ENCODE measurements at regions not wholly inside any gene's neighbourhood (a gene's known extent, or its start where the extent isn't known, plus 50 kb on each side); places are given as distances from the start of the nearest gene placed in this dataset.
"Not testable (repeated sequence)": the region's sequence is repeated elsewhere in the genome, so short reads cannot be mapped to it uniquely, and the experiment has no call there.

DNA sequence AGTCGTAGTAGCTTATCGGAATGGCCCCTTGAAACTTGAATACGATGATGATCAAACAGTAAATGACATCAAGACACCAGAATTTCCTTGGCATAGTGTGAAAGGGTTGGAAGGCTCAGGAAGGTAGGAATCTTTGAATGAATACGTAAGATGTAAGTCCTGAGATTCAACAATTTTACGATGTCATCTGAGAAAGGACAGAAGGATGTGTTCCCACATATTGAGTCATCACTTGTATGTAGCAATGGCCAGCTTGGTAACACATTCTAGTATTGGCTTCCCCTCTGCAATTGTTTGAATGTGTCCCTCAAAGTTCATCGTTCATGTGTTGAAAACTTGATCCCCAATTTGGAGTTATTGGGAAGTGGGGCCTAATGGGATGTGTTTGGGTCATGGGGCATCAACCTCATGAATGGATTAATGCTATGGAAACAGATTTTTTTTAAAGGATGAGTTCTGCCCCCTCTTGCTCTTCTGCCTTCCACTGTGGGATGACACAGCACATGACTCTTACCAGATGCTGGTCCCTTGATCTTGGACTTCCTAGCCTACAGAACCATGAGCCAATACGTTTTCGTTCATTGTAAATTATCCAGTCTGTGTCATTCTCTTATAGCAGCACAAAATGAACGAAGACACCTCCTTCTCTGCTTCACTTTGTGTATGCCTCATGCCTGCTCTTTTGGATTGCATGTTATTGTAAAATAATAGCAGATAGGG lies 284.6 kb downstream of the BCAT1 start:
- DNase-seq = no peak

DNA sequence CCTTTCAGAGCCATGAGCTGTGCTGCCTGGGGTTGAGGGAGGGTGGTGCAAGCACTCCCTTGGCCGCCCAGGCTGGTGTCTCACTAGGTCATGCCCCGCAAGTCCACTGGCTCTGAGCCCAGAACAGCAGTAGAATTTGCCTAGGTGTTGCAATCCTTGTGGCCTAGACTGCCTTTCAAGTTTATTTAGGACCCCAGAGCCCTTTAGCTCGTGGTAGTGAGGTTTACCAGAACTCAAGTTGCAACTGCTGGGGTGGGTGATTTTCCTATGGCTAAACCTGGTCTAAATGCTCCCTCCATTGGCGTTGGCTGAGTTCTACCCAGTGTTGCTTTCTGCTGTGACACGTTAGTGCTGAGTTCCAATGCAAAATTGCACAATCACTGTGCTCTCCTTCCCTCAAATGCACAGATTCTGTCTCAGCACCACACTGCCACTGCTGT lies 287.2 kb downstream of the BCAT1 start:
- peak; percentile 24 for DNase-seq

DNA sequence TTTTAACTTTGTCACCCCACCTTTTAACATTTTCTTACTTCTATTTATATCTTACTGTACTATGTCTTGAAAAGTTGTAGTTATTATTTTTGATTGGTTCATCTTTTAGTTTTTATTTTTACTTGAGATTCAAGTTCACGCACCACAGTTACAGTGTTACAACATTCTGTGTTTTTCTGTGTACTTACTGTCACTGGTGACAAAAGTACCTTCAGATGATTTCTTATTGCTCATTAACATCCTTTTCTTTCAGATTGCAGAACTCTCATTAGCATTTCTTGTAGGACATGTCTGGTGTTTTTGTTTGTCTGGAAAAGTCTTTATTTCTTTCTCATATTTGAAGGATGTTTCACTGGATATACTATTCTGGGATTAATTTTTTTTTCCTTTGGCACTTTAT lies 289.9 kb downstream of the BCAT1 start:
- DNase-seq = no peak

DNA sequence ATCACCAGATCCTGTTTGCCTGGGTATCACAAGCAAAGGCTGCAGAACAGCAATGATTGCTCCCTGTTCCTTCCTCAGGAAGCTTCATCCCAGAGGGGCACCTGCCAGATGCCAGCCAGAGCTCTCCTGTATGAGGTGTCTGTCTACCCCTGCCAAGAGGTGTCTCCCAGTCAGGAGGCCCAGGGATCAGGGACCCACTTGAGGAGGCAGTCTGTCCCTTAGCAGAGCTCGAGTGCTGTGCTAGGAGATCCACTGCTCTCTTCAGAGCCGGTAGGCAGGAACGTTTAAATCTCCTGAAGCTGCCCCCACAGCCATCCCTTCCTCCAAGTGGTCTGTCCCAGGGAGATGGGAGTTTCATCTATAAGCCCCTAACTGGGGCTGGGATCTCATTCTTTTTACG lies 294.6 kb downstream of the BCAT1 start:
- DNase-seq = not testable (repeated sequence)

DNA sequence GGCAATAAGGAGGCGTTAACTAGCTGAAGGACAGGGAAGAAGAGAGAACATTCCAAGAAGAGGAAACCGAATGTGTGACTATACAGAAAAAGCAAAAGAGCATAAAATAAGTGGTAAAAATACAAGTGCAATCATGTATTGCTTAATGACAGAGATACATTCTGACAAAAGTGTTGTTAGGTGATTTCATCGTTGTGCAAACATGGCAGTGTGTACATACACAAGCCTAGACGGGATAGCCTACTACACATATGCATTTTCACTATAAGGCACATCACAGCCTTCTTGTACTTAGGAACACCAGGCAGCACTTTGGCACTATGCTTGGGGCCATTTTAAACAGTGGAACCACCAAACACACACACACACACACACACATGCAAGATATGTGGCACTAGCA lies 299.3 kb downstream of the BCAT1 start:
- DNase-seq = no peak

DNA sequence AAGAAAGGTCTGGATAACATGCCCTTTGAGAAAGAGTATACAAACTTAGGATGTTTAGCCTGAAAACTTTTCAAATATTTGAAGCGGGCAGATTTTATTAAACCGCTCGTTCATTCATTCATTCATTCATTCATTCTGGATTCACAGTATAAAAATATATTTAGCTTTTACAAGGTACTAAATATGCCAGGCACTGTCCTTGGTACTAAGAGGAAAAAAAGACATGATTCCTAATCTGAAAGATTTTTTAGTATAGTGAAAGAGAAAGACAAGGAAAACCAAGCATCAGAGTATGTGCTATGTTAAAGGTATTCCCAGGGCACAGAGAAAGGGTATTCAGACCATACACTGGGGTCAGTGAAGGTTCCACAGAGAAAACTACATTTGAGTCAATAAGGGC lies 299.7 kb downstream of the BCAT1 start:
- no peak for DNase-seq

DNA sequence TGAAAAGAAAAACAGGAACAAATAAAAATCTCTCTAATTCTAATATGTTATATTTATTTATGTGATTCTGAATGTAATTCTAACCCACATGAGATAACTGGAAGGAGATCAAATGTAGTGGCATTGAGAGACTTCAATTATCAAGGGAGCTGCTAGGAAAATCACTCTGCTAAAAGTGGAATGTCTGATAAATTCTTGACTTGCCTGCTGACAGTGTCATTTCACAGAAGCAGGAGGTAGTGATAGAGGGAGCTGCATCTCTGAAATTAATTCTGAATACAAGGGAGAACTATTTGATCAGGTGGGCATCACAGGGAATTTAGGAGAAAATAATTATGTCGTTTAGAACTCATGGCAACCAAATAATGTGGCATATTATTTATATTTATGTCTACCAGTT lies 303.6 kb downstream of the BCAT1 start:
- DNase-seq = no peak

DNA sequence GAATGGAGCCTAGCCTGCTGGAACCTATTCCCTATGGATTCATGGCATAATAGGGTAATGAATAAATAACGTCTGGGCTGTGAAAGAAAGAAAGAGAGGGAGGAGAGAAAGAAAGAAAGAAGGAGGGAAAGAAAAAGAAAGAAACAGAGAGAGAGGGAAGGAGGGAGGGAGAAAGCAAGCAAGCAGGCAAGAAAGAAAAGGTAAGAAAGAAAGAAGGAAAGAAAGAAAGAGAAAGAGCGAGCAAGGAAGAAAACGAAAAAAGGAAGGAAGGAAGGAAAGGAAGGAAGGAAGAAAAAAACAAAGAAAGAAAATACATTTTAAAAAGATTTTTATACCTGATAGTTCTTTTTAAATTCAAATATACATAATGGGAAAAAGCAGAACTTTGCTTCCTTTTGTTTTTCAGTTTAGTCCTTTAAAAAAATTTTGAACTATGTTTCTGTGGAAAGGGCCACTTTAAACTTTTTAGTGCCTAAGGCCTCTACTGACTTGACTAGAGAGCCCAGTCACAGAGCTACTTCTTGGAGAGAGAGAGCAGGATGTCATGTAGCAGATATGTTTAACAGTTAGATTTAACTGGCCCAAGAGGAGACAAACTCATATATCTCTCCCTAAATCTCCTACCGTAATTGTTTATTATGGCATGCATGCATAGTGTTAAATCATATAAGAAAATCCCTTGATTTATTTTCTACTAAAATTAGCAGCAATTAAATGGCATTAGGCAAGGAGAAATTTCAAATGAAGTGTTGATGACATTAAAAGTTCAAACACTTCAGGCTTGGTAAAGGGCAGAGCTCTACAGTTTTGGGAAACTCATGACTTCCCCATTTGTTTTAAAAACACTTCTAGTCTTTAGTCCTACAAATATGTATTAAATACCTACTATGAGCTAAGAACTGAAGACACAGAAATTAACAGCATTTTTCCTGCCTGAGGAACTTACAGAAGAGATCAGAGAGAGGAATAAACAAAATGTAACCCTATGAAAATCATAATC lies 305.5 kb downstream of the BCAT1 start:
- no peak for DNase-seq

DNA sequence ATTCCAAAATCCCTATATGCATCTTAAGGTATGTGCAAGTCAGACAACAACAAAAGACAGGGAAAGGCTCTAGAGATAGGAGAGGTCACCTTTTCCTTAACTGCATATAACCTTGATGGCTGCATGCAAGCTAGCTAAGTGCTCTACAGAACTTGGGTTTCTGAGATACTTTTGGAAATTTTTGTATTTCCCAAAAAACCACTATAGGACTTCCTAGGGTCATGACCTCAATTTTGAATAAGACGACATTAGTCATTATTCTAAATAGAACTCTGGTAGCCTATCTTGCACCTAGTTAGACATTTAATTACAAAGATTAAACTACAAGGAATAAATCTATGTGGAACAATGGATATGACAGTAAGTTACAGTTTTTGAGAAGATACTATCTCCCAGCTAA lies 309.3 kb downstream of the BCAT1 start:
- no peak for DNase-seq

DNA sequence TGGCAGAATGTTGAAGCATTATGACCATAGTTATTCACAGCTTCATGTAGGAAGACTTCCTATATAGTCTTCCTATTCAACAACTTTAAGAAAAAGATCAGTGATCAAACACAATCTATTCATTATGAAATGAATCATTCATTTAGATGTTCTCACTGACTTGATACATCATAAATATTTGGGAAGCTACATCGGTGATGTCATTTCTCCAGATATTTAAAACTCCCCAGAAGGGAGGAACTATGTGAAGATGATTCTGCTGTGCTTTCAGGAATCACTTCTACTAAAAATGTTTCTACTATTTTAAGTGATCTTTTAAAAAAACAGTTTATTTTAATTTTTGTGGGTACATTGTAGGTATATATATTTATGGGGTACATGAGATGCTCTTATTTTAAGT lies 316.4 kb downstream of the BCAT1 start:
- no peak for DNase-seq

DNA sequence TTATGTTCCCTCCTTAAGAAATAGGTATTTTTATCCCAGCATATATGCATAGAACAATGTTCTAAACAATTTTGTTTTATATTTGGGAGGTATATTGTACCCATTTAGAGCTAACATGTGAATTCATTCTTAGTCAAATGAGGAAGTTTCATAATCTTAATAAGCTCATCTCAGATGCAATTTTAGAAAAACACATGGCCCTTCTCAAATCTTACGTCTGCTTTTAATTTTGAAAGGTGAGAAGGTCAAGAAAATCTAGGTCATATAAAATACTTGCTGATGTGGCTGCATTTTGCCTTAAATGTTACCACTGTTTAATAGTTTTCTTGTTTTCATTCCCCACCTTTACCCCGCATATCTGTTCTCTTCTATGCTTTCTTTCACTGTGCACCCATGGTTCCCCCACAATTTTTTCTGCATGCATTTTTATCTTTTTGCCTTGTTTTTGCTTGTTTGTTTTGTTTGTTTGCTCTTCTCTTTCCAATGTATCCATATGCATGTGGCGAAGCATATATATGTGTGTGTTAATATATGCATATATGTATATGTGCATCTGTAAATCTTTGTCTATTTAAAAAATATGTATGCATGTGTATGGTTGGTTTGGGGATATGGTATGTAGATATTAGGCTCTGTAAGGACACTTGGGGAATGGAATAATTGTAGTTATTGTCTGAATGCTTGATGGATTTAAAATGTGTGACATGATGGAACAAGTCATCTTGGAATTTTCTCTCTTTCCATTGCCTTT lies 317.1 kb downstream of the BCAT1 start:
- no peak for DNase-seq

DNA sequence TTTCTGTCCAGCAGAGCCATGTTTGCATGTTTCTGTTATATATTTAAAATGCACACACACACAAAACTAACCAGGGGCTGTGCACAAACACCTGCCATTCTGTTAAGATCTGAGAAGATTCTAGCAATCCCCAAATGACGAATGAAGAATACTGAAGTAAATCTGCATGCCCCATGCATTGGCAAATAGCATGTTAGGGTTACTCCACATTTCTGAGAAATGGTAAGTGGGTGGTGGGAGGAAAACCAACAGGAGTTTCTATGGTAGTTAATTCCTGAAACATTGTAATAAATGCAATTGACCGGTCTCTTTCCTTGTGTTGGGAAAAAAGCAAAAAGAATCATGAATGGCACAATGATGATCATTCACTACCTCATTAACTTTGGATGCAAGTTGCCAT lies 318.0 kb downstream of the BCAT1 start:
- DNase-seq = no peak

DNA sequence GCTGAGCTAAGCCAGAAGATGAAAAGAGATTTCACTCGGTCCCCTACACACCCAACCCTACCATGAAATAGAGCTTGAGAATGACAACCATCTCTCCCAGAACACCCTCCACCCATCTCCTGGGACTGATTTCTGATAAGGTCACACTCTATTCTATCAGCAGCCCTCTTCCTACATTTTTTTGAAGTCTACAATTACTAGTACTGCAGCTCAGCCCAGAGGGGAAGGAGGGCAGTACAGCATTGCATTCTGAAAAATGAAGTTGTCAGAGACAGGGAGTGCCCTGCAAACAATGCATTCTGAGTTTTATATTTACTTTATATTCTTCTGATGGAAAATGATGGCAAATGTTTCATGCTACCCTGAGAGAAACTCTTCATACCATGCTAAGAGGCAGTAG lies 318.5 kb downstream of the BCAT1 start:
- no peak for DNase-seq

DNA sequence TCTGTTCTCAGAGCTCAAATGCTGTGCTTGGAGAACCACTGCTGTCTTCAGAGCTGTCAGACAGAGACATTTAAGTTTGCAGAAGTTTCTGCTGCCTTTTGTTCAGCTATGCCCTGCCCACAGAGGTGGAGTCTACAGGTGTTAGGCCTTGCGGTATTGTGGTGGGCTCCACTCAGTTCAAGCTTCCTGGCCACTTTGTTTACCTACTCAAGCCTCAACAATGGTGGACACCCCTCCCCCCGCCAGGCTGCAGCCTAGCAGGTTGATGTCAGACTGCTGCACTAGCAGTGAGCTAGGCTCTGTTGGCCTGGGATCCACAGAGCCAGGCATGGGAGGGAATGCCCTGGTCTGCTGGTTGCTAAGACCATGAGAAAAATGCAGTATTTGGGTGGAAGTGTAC lies 323.8 kb downstream of the BCAT1 start:
- no peak for DNase-seq

DNA sequence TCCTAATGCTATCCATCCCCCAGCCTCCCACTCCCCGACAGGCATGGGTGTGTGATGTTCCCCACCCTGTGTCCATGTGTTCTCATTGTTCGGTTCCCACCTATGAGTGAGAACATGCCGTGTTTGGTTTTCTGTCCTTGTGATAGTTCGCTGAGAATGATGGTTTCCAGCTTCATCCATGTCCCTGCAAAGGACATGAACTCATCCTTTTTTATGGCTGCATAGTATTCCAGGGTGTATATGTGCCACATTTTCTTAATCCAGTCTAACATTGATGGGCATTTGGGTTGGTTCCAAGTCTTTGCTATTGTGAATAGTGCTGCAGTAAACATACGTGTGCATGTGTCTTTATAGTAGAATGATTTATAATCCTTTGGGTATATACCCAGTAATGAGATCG lies 328.9 kb downstream of the BCAT1 start:
- not testable (repeated sequence) for DNase-seq

DNA sequence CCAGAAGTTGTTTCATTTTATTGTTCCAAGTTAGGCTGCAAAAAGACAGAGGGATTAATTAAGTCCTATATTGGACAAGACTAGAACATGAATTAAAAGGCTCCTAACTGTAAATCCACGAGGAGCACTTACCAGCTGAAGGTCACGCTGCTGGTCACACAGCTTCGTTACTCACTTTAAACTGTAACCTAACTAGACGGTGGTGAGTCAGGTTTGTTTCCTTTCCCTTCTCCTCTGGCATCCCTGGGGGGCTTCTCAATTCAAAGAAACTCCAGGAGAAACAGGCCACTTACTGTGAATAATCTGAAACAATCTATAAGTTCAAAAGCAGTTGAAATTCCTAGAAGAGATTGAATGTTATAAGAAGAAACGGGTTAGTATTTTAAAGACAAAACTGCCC lies 331.4 kb downstream of the BCAT1 start:
- DNase-seq = no peak

DNA sequence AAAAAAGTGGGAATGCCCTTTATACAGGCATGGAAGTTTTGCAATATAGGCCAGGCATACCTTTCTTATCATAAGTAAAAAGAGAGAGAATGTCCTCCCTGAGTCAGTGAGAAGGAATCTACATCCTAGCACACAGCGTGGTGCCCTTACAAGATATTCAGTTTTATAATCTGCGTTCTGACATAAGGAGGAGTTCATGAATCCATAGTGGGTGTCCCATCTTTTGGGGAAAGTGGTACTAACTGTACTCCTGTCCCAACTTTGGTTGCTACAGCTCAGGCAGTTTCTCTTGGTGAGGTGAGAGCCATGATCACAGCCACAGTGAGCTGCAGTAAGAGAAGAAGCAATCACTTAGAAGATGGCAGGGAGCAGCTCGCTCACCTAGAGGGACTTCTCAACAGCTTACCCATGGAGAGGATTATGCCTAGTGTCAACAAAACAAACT lies 332.9 kb downstream of the BCAT1 start:
- no peak for DNase-seq

DNA sequence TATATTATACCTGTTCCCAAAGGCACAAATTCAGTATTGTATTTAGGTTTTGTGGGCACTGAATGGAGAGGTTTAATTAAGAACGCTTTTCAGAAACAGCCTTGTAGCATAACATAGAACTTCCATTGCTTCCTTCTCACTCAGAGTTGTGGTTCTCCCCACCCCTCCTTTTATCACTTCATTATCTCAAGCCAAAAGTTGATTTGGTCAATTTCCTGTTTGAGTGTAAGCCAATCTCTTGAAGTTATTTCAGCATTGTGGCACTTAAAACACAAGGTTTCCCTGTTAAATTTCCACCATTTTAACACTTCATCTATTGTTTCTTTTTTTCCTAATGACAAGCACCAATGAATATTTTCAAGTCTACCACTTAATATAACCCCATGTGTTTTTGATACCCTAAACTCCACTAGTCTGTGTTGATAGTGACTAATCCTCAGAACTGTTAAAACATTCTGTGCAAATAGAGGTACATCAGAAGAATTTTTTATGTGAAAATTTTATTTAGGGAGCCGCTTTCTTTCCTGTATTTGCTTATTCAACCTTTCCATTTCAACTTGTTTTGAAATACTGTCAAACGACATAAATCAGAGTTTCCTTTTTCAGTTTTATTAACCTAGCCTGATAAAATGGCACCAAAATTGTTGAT lies 340.1 kb downstream of the BCAT1 start:
- no peak for DNase-seq

DNA sequence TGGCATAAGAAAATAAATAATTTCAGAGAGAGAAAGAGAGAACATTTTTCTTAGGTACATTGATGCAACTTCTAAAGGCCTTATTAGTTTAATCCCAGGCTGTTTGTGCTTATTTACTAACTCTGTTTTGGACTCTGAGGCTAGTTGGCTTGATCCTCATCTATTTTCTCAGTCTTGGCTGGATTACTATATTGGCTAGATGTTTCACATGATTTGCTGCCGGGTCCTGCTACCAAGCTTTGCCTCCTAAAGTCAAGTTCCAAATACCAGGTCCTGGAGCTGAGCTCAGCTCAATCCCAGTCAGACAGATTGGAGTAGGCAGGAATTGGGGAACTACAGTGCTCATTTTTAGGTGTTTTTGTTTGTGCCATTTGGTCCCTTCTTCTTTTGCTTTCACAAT lies 340.8 kb downstream of the BCAT1 start:
- DNase-seq = no peak

DNA sequence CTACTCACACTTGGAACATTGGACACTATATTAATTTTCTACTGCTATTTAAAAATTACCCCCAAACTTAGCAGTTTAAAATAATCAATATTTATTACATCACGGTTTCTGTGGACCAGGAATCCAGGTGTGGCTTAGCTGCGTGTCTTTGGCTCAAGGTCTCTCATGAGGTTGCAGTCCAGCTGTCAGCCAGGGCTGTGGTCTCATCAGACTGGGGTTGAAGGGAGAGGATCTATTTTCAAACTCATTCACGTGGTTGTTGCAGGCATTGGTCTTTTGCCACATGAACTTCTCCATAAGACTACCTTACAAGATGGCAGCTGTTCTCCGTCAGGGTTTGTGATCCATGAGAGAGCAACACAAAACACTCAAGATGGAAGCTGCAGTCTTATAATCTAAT lies 343.0 kb downstream of the BCAT1 start:
- DNase-seq = no peak

DNA sequence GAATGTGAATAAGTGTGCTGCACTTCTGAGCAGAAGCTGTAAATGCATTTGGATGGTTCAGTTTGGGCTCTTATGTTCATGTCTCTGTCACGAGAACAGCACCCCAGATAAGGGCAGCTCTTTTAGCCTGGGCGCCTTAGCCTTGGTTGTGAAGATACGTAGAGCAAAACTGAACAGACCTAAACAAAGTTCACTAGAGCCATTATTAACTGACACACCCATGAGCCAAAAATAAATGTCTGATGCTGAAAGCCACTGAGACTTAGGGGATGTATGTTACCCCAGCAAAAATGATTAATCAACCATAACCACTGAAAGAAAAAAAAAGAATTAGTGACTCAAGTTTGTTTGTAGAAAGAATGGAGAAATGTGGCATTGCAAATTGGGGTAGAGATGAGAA lies 343.4 kb downstream of the BCAT1 start:
- DNase-seq = no peak

DNA sequence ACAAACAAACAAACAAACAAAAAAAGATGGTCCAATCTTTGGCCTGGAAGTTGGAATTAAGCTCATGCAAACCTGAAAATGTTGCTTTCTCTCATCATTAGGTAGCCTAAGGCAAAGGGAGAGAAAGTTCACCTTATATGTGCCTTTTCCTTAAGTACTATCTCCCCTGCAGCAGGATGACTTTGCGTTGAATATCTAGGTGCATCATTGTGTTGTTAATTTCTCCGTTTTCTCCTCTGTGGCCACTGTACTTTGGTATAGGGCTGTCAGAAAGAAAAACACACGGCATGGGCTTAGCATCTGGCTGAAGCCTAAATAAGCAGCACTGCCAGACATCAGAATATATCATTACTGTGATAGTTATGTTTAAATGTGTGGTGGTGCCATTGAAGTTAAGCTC lies 345.5 kb downstream of the BCAT1 start:
- no peak for DNase-seq

DNA sequence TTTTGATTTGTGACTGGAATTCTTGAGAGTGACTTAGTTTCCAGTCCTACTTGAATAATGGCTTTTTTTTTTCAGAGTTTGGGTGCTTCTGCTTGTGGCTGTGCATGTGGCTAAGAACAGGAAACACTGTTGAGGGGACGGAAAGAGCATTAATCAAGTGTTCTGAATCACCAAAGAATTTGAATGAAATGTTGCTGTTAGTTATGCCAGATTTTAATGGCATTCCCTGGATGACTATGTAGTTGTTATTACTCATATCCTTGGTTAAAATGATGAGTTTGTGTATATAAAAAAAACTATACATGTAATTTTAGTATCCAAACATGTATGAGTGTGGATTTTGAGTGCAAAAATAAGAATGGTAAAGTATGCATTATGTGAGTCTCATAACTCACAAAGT lies 347.9 kb downstream of the BCAT1 start:
- DNase-seq = no peak
